HUES48 (cell line): ENCODE measurements at regions not wholly inside any gene's neighbourhood (a gene's known extent, or its start where the extent isn't known, plus 50 kb on each side); places are given as distances from the start of the nearest gene placed in this dataset.

ENCODE experiments used
- H3K27ac ChIP-seq: one replicate; pipeline ENCODE4 v1.7.0; 2013; ENCODE audit warnings: low read depth, low read length, inconsistent platforms
- H3K27me3 ChIP-seq: 2 replicates; pipeline ENCODE4 v1.6.1; 2013; ENCODE audit warnings: mild to moderate bottlenecking, low read length; ENCODE audit not compliant: control insufficient read depth, insufficient read depth
- H3K36me3 ChIP-seq: 2 replicates; pipeline ENCODE4 v1.6.1; 2013; ENCODE audit warnings: low read length; ENCODE audit not compliant: control insufficient read depth, insufficient read depth
- H3K4me1 ChIP-seq: 2 replicates; pipeline ENCODE4 v1.6.1; 2013; ENCODE audit warnings: mild to moderate bottlenecking, low read length; ENCODE audit not compliant: control insufficient read depth, insufficient read depth
- H3K4me3 ChIP-seq: 2 replicates; pipeline ENCODE4 v1.5.1; 2013; ENCODE audit warnings: mild to moderate bottlenecking, low read depth, low read length
- H3K9ac ChIP-seq: 2 replicates; pipeline ENCODE4 v1.6.1; 2013; ENCODE audit warnings: mild to moderate bottlenecking, low read depth, low read length, moderate library complexity
- H3K9me3 ChIP-seq: 2 replicates; pipeline ENCODE4 v1.6.1; 2013; ENCODE audit warnings: low read length; ENCODE audit not compliant: control insufficient read depth, insufficient read depth

DNA sequence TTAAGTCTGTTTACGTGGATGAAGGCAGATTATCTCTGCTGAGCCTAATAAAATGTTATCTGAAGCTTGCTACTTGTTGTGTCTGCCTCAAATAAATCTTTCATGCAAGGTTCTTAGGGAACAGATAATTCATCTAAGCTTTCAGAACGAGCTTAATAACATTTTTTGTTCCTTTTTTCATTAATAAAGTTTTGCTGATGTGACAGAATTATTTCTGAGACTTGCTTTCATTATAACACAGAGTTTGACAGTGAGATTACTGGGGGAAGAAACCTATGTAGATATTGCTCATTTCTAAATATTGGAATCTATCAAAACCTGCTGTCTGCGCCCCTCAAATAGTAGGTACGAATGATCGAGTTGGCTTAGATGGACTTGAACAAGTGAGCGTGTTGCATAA is 948.7 kb upstream of the SEL1L start:
- H3K27me3 ChIP-seq = no peaks in the 10 kb centered on the region
- no peak overlapping the region for H3K27ac ChIP-seq
- no peaks in the 10 kb centered on the region for H3K9me3 ChIP-seq
- H3K4me3 ChIP-seq = no peak overlapping the region
- no peak overlapping the region for H3K9ac ChIP-seq
- no peaks in the 10 kb centered on the region for H3K4me1 ChIP-seq
- H3K36me3 ChIP-seq = no peaks in the 10 kb centered on the region

- Histone ChIP-seq H3K27ac (no peak overlapping the region), H3K9ac (no peak overlapping the region), H3K4me1 (no peaks in the 10 kb centered on the region), H3K36me3 (no peaks in the 10 kb centered on the region), H3K9me3 (no peaks in the 10 kb centered on the region), H3K4me3 (no peak overlapping the region), H3K27me3 (no peaks in the 10 kb centered on the region)
Observed at GRCh38 chr14:82488473-82488872, 954.8 kb upstream of the SEL1L start.

- Histone ChIP-seq H3K27me3 (no peaks in the 10 kb centered on the region), H3K9me3 (no peaks in the 10 kb centered on the region), H3K4me3 (no peak overlapping the region), H3K27ac (no peak overlapping the region), H3K4me1 (no peaks in the 10 kb centered on the region), H3K36me3 (no peaks in the 10 kb centered on the region), H3K9ac (no peak overlapping the region)
Observed at GRCh38 chr14:82490397-82490796, 956.7 kb upstream of the SEL1L start.

DNA sequence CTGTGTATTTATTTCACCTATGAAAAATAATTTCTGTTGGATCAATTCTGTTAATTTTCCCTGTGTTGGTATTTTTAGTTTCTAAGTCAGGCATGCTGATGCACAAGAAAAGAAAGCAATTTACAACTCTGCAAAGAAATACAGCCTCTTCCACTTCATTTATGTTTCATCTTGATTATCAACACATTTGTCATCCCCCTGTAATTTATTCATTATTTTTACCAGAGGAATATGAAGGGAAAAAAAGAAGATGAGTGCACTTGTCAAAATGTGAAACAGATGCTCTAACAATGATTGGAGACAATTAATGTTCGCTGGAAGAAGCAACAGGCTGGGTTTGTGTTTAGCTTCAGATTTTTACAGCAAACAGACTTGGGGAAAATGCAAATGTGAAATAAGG is 958.5 kb upstream of the SEL1L start:
- H3K27ac ChIP-seq = no peak overlapping the region
- H3K36me3 ChIP-seq = no peaks in the 10 kb centered on the region
- H3K4me1 ChIP-seq = no peaks in the 10 kb centered on the region
- no peaks in the 10 kb centered on the region for H3K27me3 ChIP-seq
- H3K9ac ChIP-seq = no peak overlapping the region
- no peaks in the 10 kb centered on the region for H3K9me3 ChIP-seq
- H3K4me3 ChIP-seq = no peak overlapping the region

GRCh38 chr14:82500222-82500621 is 966.6 kb upstream of the SEL1L start:
- no peaks in the 10 kb centered on the region for H3K4me1 ChIP-seq
- H3K4me3 ChIP-seq = no peak overlapping the region
- H3K27me3 ChIP-seq = no peaks in the 10 kb centered on the region
- H3K36me3 ChIP-seq = no peaks in the 10 kb centered on the region
- H3K9me3 ChIP-seq = no peaks in the 10 kb centered on the region
- no peak overlapping the region for H3K27ac ChIP-seq
- no peak overlapping the region for H3K9ac ChIP-seq

DNA sequence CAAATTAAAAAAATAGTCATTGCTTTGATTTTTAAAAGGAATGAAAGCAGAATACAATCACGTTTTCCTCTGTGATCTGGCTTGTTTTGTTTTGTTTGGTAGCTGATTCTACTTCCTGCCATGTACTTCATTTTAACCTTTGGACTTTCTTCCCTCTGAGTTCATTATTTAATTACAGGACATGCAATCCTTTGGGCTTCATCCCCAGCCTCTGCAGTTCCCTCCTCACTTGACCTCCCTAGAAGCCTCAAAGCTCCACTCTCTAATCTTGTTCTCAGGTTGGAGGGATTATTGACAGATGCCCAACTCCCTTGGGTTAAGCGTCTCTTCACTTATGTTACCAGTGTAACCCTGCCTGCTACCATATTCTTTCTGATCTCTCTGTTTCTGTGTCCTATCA is 967.9 kb upstream of the SEL1L start:
- Histone ChIP-seq H3K4me1 (no peaks in the 10 kb centered on the region), H3K36me3 (no peaks in the 10 kb centered on the region), H3K27ac (no peak overlapping the region), H3K27me3 (no peaks in the 10 kb centered on the region), H3K4me3 (no peak overlapping the region), H3K9me3 (no peaks in the 10 kb centered on the region), H3K9ac (no peak overlapping the region)

GRCh38 chr14:82502043-82502442 is 968.4 kb upstream of the SEL1L start:
- Histone ChIP-seq H3K27ac (no peak overlapping the region), H3K9ac (no peak overlapping the region), H3K27me3 (no peaks in the 10 kb centered on the region), H3K4me3 (no peak overlapping the region), H3K36me3 (no peaks in the 10 kb centered on the region), H3K4me1 (no peaks in the 10 kb centered on the region), H3K9me3 (no peaks in the 10 kb centered on the region)

- Histone ChIP-seq H3K36me3 (no peaks in the 10 kb centered on the region), H3K9me3 (no peaks in the 10 kb centered on the region), H3K4me3 (no peak overlapping the region), H3K27me3 (no peaks in the 10 kb centered on the region), H3K27ac (no peak overlapping the region), H3K4me1 (0 out of 2 replicates have a peak, but pooled peaks cover 4% of the 10 kb centered on the region), H3K9ac (no peak overlapping the region)
Observed at GRCh38 chr14:82504894-82505293, 971.2 kb upstream of the SEL1L start.

DNA sequence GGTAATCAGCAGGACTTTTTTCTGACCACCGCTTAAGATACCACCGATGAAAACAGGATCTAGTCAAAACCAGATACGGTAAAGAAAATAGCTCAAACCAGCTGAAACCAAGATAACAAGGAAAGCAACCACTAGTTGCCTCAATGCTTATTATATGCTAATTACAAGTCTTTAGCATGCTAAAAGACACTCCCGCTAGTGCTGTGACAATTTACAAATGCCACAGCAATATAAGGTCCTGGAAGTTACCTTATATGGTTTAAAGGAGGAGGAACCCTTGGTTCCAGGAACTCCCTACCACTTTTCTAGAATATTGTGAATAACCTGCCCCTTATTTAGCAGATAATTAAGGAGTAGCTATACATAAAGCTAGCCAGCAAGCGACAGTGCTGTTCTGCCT is 976.4 kb upstream of the SEL1L start:
- no peak overlapping the region for H3K4me3 ChIP-seq
- H3K4me1 ChIP-seq = peaks cover 4% of the 10 kb centered on the region; the same call in 1 of the 2 replicates

GRCh38 chr14:82511399-82511798 is 977.7 kb upstream of the SEL1L start:
- peaks cover 4% of the 10 kb centered on the region; the same call in 1 of the 2 replicates for H3K4me1 ChIP-seq
- H3K9ac ChIP-seq = no peak overlapping the region
- H3K36me3 ChIP-seq = no peaks in the 10 kb centered on the region
- H3K27ac ChIP-seq = no peak overlapping the region
- H3K4me3 ChIP-seq = no peak overlapping the region
- no peaks in the 10 kb centered on the region for H3K27me3 ChIP-seq
- H3K9me3 ChIP-seq = no peaks in the 10 kb centered on the region

More for the DNA sequence above, 976.4 kb upstream of the SEL1L start:
- no peaks in the 10 kb centered on the region for H3K27me3 ChIP-seq
- no peak overlapping the region for H3K27ac ChIP-seq
- no peaks in the 10 kb centered on the region for H3K36me3 ChIP-seq
- no peak overlapping the region for H3K9ac ChIP-seq
- H3K9me3 ChIP-seq = no peaks in the 10 kb centered on the region

DNA sequence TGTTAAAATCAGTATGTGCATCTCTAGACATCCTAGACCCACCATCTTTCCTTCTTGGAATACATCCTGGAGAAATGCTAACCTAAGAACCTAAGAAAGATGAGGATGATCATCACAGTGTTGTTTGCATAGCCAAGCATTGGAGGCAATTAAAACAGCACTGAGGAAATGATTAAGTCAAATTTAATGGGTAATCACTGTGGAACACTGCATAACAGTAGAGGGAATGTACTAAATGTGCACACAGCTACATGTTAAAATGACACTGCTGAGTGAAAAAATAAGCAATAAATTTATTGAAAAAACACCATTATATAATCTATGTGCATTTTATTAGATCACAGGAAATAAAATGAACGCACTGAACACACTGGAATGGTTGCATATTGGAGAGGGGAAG is 987.1 kb upstream of the SEL1L start:
- H3K27me3 ChIP-seq = no peaks in the 10 kb centered on the region
- H3K9ac ChIP-seq = no peak overlapping the region
- no peak overlapping the region for H3K27ac ChIP-seq
- no peaks in the 10 kb centered on the region for H3K9me3 ChIP-seq
- no peaks in the 10 kb centered on the region for H3K36me3 ChIP-seq
- no peak overlapping the region for H3K4me3 ChIP-seq
- no peaks in the 10 kb centered on the region for H3K4me1 ChIP-seq

- Histone ChIP-seq H3K4me3 (no peak overlapping the region), H3K4me1 (no peaks in the 10 kb centered on the region), H3K9ac (no peak overlapping the region), H3K9me3 (no peaks in the 10 kb centered on the region), H3K27ac (no peak overlapping the region), H3K27me3 (no peaks in the 10 kb centered on the region), H3K36me3 (no peaks in the 10 kb centered on the region)
Observed at GRCh38 chr14:82521191-82521590, 987.5 kb upstream of the SEL1L start.
